ENCODE measurements at regions not wholly inside any gene's neighbourhood (a gene's known extent, or its start where the extent isn't known, plus 50 kb on each side); places are given as distances from the start of the nearest gene placed in this dataset.
"Not testable (repeated sequence)": the region's sequence is repeated elsewhere in the genome, so short reads cannot be mapped to it uniquely, and the experiment has no call there.

DNA sequence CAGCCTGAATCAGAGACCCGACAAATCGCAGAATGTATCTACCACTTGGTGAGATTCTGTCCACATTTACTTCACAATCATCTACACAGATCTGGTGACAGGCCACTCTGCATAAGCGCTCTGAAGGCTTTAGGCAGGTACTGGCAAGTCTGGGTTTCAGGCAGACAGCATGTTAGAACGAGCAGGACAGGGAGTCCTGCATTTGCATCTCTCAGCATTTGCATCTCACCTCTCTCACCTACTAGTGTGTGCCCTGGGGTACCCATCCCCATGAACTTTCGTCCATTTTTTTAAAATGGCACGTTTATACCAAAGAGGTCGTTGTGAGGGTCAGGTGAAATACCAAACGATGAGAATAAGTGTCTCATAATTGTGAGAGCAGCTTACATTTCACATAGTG lies 108.2 kb downstream of the SPATA31A1 start:
- DNase-seq (ENCODE audit: extremely low spot score): not testable (repeated sequence)

DNA sequence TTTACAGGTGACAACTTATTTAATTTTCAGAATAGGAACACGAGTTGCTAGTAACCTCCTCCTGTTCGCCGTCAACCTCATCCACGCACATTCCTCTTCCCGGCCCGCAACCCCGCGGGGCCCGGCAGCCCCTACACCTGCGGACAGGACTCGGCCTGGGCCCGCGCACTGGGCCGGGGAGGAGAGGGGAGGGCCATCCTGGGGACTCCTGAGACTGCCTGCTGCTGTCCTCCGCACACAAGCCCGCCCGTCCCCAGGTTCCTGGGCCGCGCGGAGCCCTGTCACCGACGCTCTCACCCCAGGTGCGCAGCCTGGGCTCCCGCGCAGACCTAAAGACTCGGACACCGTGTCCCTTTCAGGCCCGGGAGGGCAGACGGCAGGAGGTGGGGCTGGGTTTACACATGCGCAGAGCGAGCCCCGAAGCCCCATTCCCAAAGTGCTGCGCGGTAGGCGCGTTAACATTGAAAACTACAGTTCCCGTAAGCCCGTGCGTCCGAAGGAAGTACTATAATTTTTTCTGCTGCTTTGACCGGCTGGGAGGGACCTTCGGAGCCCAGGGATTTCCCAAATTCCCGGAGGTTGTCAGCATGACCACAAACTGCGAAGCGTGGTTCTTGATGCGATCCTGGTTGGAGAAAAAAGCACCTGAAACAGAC lies 108.8 kb downstream of the SPATA31A1 start:
- POLR2A ChIA-PET, CTCF ChIA-PET: not testable (repeated sequence)

More for the DNA sequence above, 108.2 kb downstream of the SPATA31A1 start:
- POLR2A ChIA-PET, CTCF ChIA-PET: not testable (repeated sequence)

DNA sequence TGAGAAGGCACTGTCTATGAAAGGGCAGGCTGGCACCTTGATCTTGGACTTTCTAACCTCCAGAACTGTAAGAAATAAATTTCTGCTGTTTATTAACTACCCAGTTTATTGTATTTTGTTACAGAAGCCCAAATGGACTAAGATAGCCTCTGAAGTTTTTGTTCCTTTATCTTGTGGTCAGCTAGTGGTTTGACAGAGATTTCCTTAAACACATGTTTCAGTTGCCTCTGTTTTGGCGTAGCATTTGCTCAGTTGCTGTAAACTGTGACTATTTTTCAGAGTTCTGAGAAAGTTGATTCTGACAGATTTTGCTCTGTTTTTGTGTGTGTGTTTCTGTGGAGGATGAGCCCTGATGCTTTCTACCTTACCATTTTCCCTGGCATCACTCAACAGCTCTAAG lies 119.0 kb downstream of the SPATA31A1 start:
- CTCF ChIA-PET; DNase-seq (ENCODE audit: extremely low spot score); POLR2A ChIA-PET: not testable (repeated sequence)

More for the DNA sequence above, 108.8 kb downstream of the SPATA31A1 start:
- not testable (repeated sequence) for DNase-seq (ENCODE audit: extremely low spot score)

DNA sequence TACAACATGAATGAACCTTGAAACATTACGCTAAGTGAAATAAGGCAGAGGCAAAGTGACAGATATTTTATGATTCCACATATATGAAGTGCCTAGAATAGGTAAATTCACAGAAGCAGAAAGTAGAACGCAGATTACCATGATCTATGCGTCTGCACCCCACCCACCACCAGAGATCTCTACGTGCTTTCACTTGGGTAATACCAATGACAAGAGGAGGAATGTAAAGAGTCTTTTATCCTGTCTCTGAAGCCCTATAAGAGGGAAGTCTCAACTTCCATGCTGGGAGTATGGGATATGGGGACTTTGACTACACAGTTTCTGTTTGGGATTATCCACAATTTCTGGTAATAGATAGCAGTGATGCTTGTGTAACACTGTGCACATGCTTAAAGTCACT lies 127.6 kb downstream of the SPATA31A1 start:
- DNase-seq (ENCODE audit: extremely low spot score); CTCF ChIA-PET; POLR2A ChIA-PET: not testable (repeated sequence)

GRCh38 chr9:39483880-39484279 lies 128.4 kb downstream of the SPATA31A1 start:
- POLR2A ChIA-PET, CTCF ChIA-PET: not testable (repeated sequence)
- peak; percentile 3 for DNase-seq (ENCODE audit: extremely low spot score)

GRCh38 chr9:39484292-39484691 lies 128.8 kb downstream of the SPATA31A1 start:
- DNase-seq (ENCODE audit: extremely low spot score); CTCF ChIA-PET; POLR2A ChIA-PET: not testable (repeated sequence)

GRCh38 chr9:39487477-39487876 lies 132.0 kb downstream of the SPATA31A1 start:
- POLR2A ChIA-PET; DNase-seq (ENCODE audit: extremely low spot score); CTCF ChIA-PET: not testable (repeated sequence)

GRCh38 chr9:39496248-39496647 lies 140.8 kb downstream of the SPATA31A1 start:
- DNase-seq (ENCODE audit: extremely low spot score); CTCF ChIA-PET; POLR2A ChIA-PET: not testable (repeated sequence)

DNA sequence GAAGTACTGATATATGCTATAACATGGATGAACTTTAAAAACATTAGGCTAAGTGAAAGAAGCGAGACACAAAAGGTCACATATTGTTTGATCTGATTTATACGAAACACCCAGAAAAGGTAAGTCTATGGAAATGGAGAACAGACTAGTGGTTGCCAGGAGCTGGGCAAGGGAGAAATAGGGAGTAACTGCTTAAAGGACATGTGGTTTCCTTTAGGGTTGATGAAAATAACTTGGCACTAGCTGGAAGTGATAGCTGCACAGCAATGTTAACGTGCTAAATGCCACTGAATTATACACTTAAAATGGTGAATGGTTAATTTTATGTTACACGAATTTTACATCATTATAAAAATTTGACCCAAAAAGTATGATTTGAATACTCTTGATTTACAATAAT lies 147.7 kb downstream of the SPATA31A1 start:
- POLR2A ChIA-PET; CTCF ChIA-PET; DNase-seq (ENCODE audit: extremely low spot score): not testable (repeated sequence)

GRCh38 chr9:39527387-39528029 lies 172.0 kb downstream of the SPATA31A1 start:
- CTCF ChIA-PET; DNase-seq (ENCODE audit: extremely low spot score); POLR2A ChIA-PET: not testable (repeated sequence)

GRCh38 chr9:39532597-39532996 lies 177.1 kb downstream of the SPATA31A1 start:
- POLR2A ChIA-PET: not testable (repeated sequence)

DNA sequence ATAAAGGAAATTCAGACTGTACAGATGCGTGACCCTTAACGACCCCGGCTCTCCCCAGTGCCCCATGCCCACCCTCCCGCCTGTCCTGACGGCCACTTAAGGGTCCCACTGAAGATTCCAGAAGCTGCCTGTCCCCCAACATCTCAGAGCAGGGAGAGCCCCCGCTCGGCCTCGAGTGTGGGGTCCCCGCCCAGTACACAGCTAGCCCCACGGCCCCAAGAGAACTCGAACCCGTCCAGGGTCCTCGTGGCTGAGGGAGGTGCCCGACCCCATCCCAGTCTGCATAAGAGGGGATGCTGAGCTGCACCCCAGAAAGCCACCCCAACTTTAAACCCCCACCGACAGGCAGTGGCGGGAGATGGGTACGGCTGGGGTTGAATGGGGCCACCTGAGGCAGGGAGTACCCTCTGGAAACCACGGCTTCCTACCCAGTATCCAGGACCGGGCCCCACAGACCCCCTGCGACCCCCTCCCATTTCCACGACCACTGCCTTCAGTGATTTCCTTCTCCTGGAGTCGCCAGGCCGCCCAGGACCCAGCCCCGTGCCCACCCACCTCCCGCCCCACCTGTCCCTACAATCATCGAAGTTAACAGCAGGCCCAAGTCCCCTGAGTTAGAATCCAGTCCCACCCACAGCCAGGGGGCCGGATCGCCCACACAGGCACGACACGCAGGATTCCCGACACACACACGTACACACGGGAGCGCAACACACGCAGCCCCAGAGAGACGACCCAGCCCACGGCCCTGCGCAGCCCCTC lies 177.7 kb downstream of the SPATA31A1 start:
- POLR2A ChIA-PET; DNase-seq (ENCODE audit: extremely low spot score); CTCF ChIA-PET: not testable (repeated sequence)

More at GRCh38 chr9:39532597-39532996, 177.1 kb downstream of the SPATA31A1 start:
- DNase-seq (ENCODE audit: extremely low spot score); CTCF ChIA-PET: not testable (repeated sequence)

- POLR2A ChIA-PET; CTCF ChIA-PET; DNase-seq (ENCODE audit: extremely low spot score): not testable (repeated sequence)
Observed at GRCh38 chr9:39533763-39534548, 178.5 kb downstream of the SPATA31A1 start.

DNA sequence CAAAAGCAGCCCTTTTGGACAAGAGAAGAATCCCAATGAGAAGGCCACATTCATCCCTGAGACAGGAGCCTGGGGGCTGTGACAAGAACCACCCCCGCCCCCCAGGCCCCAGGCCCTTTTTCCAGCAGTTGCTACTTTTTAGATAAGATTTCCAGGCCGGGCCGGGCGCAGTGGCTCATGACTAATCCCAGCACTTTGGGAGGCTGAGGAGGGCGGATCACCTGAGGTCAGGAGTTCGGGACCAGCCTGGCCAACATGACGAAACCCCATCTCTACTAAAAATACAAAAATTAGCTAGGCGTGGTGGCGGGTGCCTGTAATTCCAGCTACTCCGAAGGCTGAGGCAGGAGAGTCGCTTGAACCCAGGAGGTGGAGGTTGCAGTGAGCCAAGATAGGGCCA lies 179.4 kb downstream of the SPATA31A1 start:
- CTCF ChIA-PET; DNase-seq (ENCODE audit: extremely low spot score); POLR2A ChIA-PET: not testable (repeated sequence)

GRCh38 chr9:39542157-39542556 lies 186.7 kb downstream of the SPATA31A1 start:
- POLR2A ChIA-PET; DNase-seq (ENCODE audit: extremely low spot score); CTCF ChIA-PET: not testable (repeated sequence)

DNA sequence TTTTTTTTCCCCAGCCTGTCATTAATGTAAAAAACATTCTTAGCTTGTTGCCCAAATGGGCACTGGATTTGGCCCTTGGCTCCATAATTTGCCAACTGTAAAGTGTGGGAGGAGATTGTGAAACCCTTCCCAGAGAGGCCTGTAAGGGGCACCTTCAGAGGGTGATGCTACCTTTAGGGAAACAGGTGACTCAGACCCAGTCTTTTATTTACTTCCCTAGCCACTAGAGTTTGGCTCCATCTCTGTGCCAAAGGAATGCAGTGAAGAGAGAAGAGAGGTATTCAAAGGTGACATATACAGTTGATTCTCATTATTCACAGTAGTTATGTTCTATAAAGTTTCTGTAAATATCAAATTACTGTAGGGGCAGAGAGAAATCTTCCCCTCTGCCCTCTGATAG lies 189.6 kb downstream of the SPATA31A1 start:
- POLR2A ChIA-PET; CTCF ChIA-PET; DNase-seq (ENCODE audit: extremely low spot score): not testable (repeated sequence)

GRCh38 chr9:39550573-39550972 lies 195.1 kb downstream of the SPATA31A1 start:
- DNase-seq (ENCODE audit: extremely low spot score); CTCF ChIA-PET; POLR2A ChIA-PET: not testable (repeated sequence)

DNA sequence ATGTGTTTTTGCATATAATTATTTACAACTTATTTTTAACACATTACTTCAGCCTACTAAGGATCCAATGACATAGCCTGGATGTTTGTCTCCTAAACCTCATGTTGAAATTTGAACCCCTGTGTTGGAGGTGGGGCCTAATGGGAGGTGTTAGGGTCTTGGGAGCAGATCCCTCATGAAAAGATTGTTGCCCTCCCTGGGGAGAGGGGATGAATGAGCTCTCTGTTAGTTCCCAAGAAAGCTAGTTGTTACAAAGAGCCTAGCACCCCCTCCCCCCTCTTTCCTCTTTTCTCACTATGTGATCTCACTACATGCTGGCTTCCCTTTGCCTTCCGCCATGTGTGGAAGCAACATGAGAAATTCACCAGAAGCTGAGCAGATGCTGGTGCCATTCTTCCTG lies 196.1 kb downstream of the SPATA31A1 start:
- CTCF ChIA-PET; DNase-seq (ENCODE audit: extremely low spot score); POLR2A ChIA-PET: not testable (repeated sequence)
